ENCODE measurements at regions not wholly inside any gene's neighbourhood (a gene's known extent, or its start where the extent isn't known, plus 50 kb on each side); places are given as distances from the start of the nearest gene placed in this dataset.

- ATAC-seq (no peak), FAIRE-seq (no peak), DNase-seq (ENCODE audit: low spot score) (no peak)
- no TSS peak for BruUV-seq (replicated peaks)
- POLR2A ChIA-PET: no interaction called here
- Histone ChIP-seq H3K9ac (ENCODE audit: insufficient read depth, low read depth, low read length) (no peak overlapping the region), H3K27ac (ENCODE audit: extremely low read length, insufficient read depth, low read length) (no peak overlapping the region), H3K4me3 (replicated peaks in 1 of 3; ENCODE audit: insufficient read depth in 1 of 3, low read depth in 2 of 3, low read length in 3 of 3) (no peak overlapping the region), H4K20me1 (ENCODE audit: insufficient read depth, low read length) (no peaks in the 10 kb centered on the region), H3K27me3 (ENCODE audit: control insufficient read depth in 1 of 2, insufficient read depth in 2 of 2, low read length in 2 of 2) (no peaks in the 10 kb centered on the region), H3K9me3 (ENCODE audit: low read length) (no peaks in the 10 kb centered on the region), H3K4me2 (ENCODE audit: low read depth, low read length) (no peak overlapping the region), H2AFZ (ENCODE audit: low read length) (no peak overlapping the region), H3K79me2 (ENCODE audit: insufficient read depth, low read length) (no peaks in the 10 kb centered on the region), H3K36me3 (replicated peaks in 1 of 2; ENCODE audit: control insufficient read depth in 1 of 2, insufficient read depth in 2 of 2, low read length in 2 of 2) (no peaks in the 10 kb centered on the region), H3K4me1 (ENCODE audit: insufficient read depth, low read length) (no peaks in the 10 kb centered on the region)
- TF ChIP-seq ZNF724P (CRISPR knock-in tag; IDR thresholded peaks at IDR 0.05; ENCODE audit: borderline replicate concordance) (no peak), FOXA3 (CRISPR knock-in tag; IDR thresholded peaks at IDR 0.05) (no peak), ZNF562 (CRISPR knock-in tag; IDR thresholded peaks at IDR 0.05; ENCODE audit: borderline replicate concordance) (no peak), ZNF24 (IDR thresholded peaks at IDR 0.05) (no peak), SNAPC2 (CRISPR knock-in tag; IDR thresholded peaks at IDR 0.05) (no peak), MLLT10 (CRISPR knock-in tag; IDR thresholded peaks at IDR 0.05) (no peak), SOX6 (IDR thresholded peaks at IDR 0.05) (no peak), SOX6 (CRISPR knock-in tag; IDR thresholded peaks at IDR 0.05) (no peak), TP53 (CRISPR knock-in tag; conservative IDR thresholded peaks at IDR 0.05) (no peak), JDP2 (CRISPR knock-in tag; IDR thresholded peaks at IDR 0.05; ENCODE audit: borderline replicate concordance) (no peak), ZNF124 (CRISPR knock-in tag; IDR thresholded peaks at IDR 0.05) (no peak), ETV5 (CRISPR knock-in tag; IDR thresholded peaks at IDR 0.05; ENCODE audit: borderline replicate concordance) (no peak), CERS6 (CRISPR knock-in tag; IDR thresholded peaks at IDR 0.05) (no peak), ZNF772 (CRISPR knock-in tag; IDR thresholded peaks at IDR 0.05) (no peak), MBD4 (IDR thresholded peaks at IDR 0.05; ENCODE audit: borderline replicate concordance, low read length) (no peak), ZNF142 (CRISPR knock-in tag; IDR thresholded peaks at IDR 0.05) (no peak), TMF1 (CRISPR knock-in tag; IDR thresholded peaks at IDR 0.05; ENCODE audit: low read depth) (no peak), SALL2 (CRISPR knock-in tag; IDR thresholded peaks at IDR 0.05) (no peak)
- in situ Hi-C loops (cut with HindIII; ENCODE audit: extremely low pct_ligation_motif_present, low pct_unique_long_range_greater_than_20kb) (no loop called here), intact Hi-C loops (cut with micrococcal nuclease; ENCODE audit: unreplicated experiment) (loop anchor here (10.0 kb wide), 1 partner anchor 110 kb away; no protein-coding TSS in a partner anchor)
- CTCF ChIA-PET (ENCODE audit: low intra/inter-chr PET ratio, low total read pairs): no interaction called here
- WGBS (ENCODE audit: low lambda C conversion rate): 0% methylated on average over 1 of the region's 1 CpG
These were observed 287.7 kb upstream of the MAD2L1 start for GRCh38 chr4:120354381-120354780.

Data from HepG2 (cell line).